SH-SY5Y (cell line): ENCODE measurements at regions not wholly inside any gene's neighbourhood (a gene's known extent, or its start where the extent isn't known, plus 50 kb on each side); places are given as distances from the start of the nearest gene placed in this dataset.

ENCODE experiments used
- GATA2 ChIP-seq: IDR thresholded peaks from 2 replicates; pipeline ENCODE4 v1.6.1; 2011; ENCODE audit warnings: mild to moderate bottlenecking, low read depth, low read length
- GATA3 ChIP-seq: IDR thresholded peaks from 2 replicates; pipeline ENCODE4 v1.6.1; 2011; ENCODE audit warnings: low read depth, mild to moderate bottlenecking, low read length, moderate library complexity

DNA sequence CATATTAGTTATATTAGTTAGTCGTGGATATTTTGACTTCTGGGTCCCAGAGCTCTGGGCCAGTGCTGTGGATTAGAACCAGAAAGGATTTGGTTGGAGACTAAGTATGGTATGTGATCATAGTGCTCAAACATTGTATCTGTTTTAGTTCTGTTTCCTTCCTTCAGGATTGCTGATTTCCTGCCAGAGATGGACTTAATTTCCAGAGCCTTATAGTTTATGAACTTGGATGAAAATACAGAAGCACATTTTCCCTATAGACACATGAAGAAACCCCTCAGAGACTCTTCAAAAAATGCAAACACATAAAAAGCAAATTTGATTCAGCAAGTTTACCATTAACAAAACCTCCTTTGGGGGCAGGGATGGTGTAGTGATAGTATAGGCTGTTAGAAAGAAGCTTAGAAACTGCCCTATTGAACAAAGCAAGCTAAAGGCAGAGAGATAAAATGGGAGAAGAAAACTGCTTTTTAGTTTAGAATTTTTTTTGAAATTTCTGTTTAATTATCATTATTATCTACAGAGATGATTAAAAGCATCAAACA lies 88.7 kb upstream of the EFEMP1 start:
- TF ChIP-seq GATA3 (no peak), GATA2 (no peak)
